ENCODE measurements at regions not wholly inside any gene's neighbourhood (a gene's known extent, or its start where the extent isn't known, plus 50 kb on each side); places are given as distances from the start of the nearest gene placed in this dataset.

- no peak for TF ChIP-seq ZHX1 (conservative IDR thresholded peaks at IDR 0.05; ENCODE audit: low read length)
- TF ChIP-seq RHOXF2B (CRISPR knock-in tag; conservative IDR thresholded peaks at IDR 0.05) = no peak
- TF ChIP-seq CBX5 (IDR thresholded peaks at IDR 0.05; ENCODE audit: borderline replicate concordance, low read depth) = no peak
- no peak for TF ChIP-seq AFF1 (IDR thresholded peaks at IDR 0.05; ENCODE audit: low read depth in 1 of 2, partially characterized antibody in 2 of 2)
- no peak for TF ChIP-seq ZNF140 (CRISPR knock-in tag; IDR thresholded peaks at IDR 0.05)
Observed at GRCh38 chrX:45735571-45735970, 534.9 kb upstream of the DIPK2B start (continued).
